ENCODE measurements at regions not wholly inside any gene's neighbourhood (a gene's known extent, or its start where the extent isn't known, plus 50 kb on each side); places are given as distances from the start of the nearest gene placed in this dataset.

DNA sequence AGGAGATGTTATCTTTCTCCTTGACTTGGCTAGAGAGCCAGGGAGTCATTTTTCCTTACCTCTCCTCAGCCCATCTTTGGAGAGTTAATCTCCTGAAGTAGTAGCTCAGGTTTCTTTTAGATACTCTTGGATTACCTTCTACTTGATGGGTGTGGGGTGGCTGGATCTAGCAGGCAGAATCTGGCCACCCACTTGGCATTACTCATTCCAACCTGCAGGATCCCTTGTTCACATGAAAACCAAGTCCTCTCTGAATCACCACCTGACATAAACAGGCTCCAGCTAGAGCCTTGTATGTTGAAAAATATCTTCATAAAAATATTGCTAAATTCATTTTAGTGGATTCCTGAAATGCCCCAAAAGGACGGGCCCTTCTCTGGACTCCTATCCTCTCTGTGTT is 250.6 kb upstream of the PLET1 start:
- no peak for TF ChIP-seq EZH2phosphoT487 (IDR thresholded peaks at IDR 0.05; ENCODE audit: low read depth)
- no peak overlapping the region for H3K9ac ChIP-seq (ENCODE audit: low read length)
- no peaks in the 10 kb centered on the region for H3K4me1 ChIP-seq (ENCODE audit: low read length)
- no peaks in the 10 kb centered on the region for H4K20me1 ChIP-seq (ENCODE audit: insufficient read depth, low read length)
- peaks cover 22% of the 10 kb centered on the region; the same call in 1 of the 2 replicates for H3K27me3 ChIP-seq (ENCODE audit: low read depth, low read length)
- no peak overlapping the region for H2AFZ ChIP-seq (ENCODE audit: low read depth, low read length)
- no peak overlapping the region for H3K4me2 ChIP-seq (ENCODE audit: low read length)
- no peaks in the 10 kb centered on the region for H3K9me3 ChIP-seq (ENCODE audit: insufficient read depth, low read length)
- H3K4me3 ChIP-seq (ENCODE audit: low read length), result no peak overlapping the region
- H3K27ac ChIP-seq (ENCODE audit: low read length), result no peak overlapping the region
- no peaks in the 10 kb centered on the region for H3K79me2 ChIP-seq (ENCODE audit: low read length)
- no peaks in the 10 kb centered on the region for H3K36me3 ChIP-seq (replicated peaks; ENCODE audit: low read depth, low read length)

GRCh38 chr11:112511911-112512310 is 251.3 kb upstream of the PLET1 start:
- H3K4me3 ChIP-seq (ENCODE audit: low read length), result no peak overlapping the region
- H3K36me3 ChIP-seq (replicated peaks; ENCODE audit: low read depth, low read length), result no peaks in the 10 kb centered on the region
- H3K27ac ChIP-seq (ENCODE audit: low read length), result no peak overlapping the region
- H2AFZ ChIP-seq (ENCODE audit: low read depth, low read length), result no peak overlapping the region
- peaks cover 22% of the 10 kb centered on the region; the same call in 1 of the 2 replicates for H3K27me3 ChIP-seq (ENCODE audit: low read depth, low read length)
- no peaks in the 10 kb centered on the region for H3K79me2 ChIP-seq (ENCODE audit: low read length)
- no peaks in the 10 kb centered on the region for H3K9me3 ChIP-seq (ENCODE audit: insufficient read depth, low read length)
- no peak overlapping the region for H3K9ac ChIP-seq (ENCODE audit: low read length)
- H3K4me1 ChIP-seq (ENCODE audit: low read length), result no peaks in the 10 kb centered on the region
- no peaks in the 10 kb centered on the region for H4K20me1 ChIP-seq (ENCODE audit: insufficient read depth, low read length)
- no peak overlapping the region for H3K4me2 ChIP-seq (ENCODE audit: low read length)
- TF ChIP-seq CTCF (IDR thresholded peaks at IDR 0.05; ENCODE audit: low read depth, low read length) (no peak), EZH2phosphoT487 (IDR thresholded peaks at IDR 0.05; ENCODE audit: low read depth) (no peak)

DNA sequence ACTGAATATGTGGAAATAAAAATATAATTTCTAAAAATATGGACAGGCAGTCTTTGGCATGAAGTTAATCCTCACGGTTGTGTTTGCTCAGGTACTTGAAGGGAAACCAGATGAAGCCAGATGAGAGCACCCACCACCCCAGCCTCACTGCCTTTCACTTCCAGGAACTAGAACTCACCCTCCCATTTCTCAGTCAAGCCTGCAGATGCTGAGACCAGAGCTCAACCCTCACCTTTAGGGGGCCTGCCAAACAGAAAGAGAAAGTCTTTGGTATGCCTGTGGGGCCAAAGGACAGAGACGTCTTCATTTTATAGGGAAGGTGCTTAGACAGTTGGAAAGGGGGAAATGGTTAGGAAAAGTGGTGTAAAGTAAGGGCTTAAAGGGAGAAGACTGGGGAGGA is 252.8 kb upstream of the PLET1 start:
- Histone ChIP-seq H3K36me3 (replicated peaks; ENCODE audit: low read depth, low read length) (no peaks in the 10 kb centered on the region), H3K9me3 (ENCODE audit: insufficient read depth, low read length) (no peaks in the 10 kb centered on the region), H3K9ac (ENCODE audit: low read length) (no peak overlapping the region), H3K4me3 (ENCODE audit: low read length) (no peak overlapping the region), H4K20me1 (ENCODE audit: insufficient read depth, low read length) (no peaks in the 10 kb centered on the region), H3K4me2 (ENCODE audit: low read length) (no peak overlapping the region), H3K79me2 (ENCODE audit: low read length) (no peaks in the 10 kb centered on the region), H3K27ac (ENCODE audit: low read length) (no peak overlapping the region), H3K4me1 (ENCODE audit: low read length) (no peaks in the 10 kb centered on the region), H3K27me3 (ENCODE audit: low read depth, low read length) (peaks cover 12% of the 10 kb centered on the region; the same call in 1 of the 2 replicates), H2AFZ (ENCODE audit: low read depth, low read length) (no peak overlapping the region)
- TF ChIP-seq CTCF (IDR thresholded peaks at IDR 0.05; ENCODE audit: low read depth, low read length), result no peak
- no peak for TF ChIP-seq EZH2phosphoT487 (IDR thresholded peaks at IDR 0.05; ENCODE audit: low read depth)

GRCh38 chr11:112514011-112514740 is 253.5 kb upstream of the PLET1 start:
- TF ChIP-seq EZH2phosphoT487 (IDR thresholded peaks at IDR 0.05; ENCODE audit: low read depth), result no peak
- no peak for TF ChIP-seq CTCF (IDR thresholded peaks at IDR 0.05; ENCODE audit: low read depth, low read length)
- no peak overlapping the region for H3K27ac ChIP-seq (ENCODE audit: low read length)

More at GRCh38 chr11:112514011-112514740, 253.5 kb upstream of the PLET1 start:
- Histone ChIP-seq H3K4me2 (ENCODE audit: low read length) (no peak overlapping the region), H3K9me3 (ENCODE audit: insufficient read depth, low read length) (no peaks in the 10 kb centered on the region), H3K27me3 (ENCODE audit: low read depth, low read length) (peaks cover 10% of the 10 kb centered on the region; the same call in 1 of the 2 replicates), H3K4me3 (ENCODE audit: low read length) (no peak overlapping the region), H3K36me3 (replicated peaks; ENCODE audit: low read depth, low read length) (no peaks in the 10 kb centered on the region), H3K9ac (ENCODE audit: low read length) (no peak overlapping the region), H2AFZ (ENCODE audit: low read depth, low read length) (no peak overlapping the region), H4K20me1 (ENCODE audit: insufficient read depth, low read length) (no peaks in the 10 kb centered on the region), H3K79me2 (ENCODE audit: low read length) (no peaks in the 10 kb centered on the region), H3K4me1 (ENCODE audit: low read length) (no peaks in the 10 kb centered on the region)

Data from OCI-LY3 (cell line).